ENCODE measurements at regions not wholly inside any gene's neighbourhood (a gene's known extent, or its start where the extent isn't known, plus 50 kb on each side); places are given as distances from the start of the nearest gene placed in this dataset.
A peak's percentile ranks its signal among the peaks of the same experiment; 100 is the strongest.

GRCh38 chr18:73189718-73190117, 321.9 kb upstream of the NETO1 start:
- H3K4me1 Mint-ChIP-seq = no peaks in the 10 kb centered on the region
- Histone ChIP-seq H3K4me3 (no peak overlapping the region), H3K27me3 (ENCODE audit: insufficient read depth) (no peaks in the 10 kb centered on the region), H3K4me2 (no peak overlapping the region), H3F3A (replicated peaks; ENCODE audit: low read depth) (no peaks in the 10 kb centered on the region), H3K27ac (ENCODE audit: low read depth) (no peak overlapping the region), H3K4me1 (ENCODE audit: insufficient read depth) (no peaks in the 10 kb centered on the region), H3K79me2 (replicated peaks; ENCODE audit: insufficient read depth) (no peaks in the 10 kb centered on the region), H2AFZ (0 out of 2 replicates have a peak overlapping the region, but pooled peaks have one; percentile 12), H4K20me1 (replicated peaks; ENCODE audit: insufficient read depth) (no peaks in the 10 kb centered on the region), H3K9me2 (ENCODE audit: insufficient read depth) (peaks cover 5% of the 10 kb centered on the region), H3K36me3 (ENCODE audit: insufficient read depth) (no peaks in the 10 kb centered on the region)
- DNase-seq (ENCODE audit: low spot score) = no peak
- TF ChIP-seq CREB1 (CRISPR knock-in tag; IDR thresholded peaks at IDR 0.05; ENCODE audit: low read depth) (no peak), POLR2AphosphoS5 (IDR thresholded peaks at IDR 0.05; ENCODE audit: low read depth) (no peak), STAT1 (IDR thresholded peaks at IDR 0.05; ENCODE audit: unreplicated experiment) (no peak), ETS1 (IDR thresholded peaks at IDR 0.05) (no peak), JUNB (IDR thresholded peaks at IDR 0.05; ENCODE audit: unreplicated experiment) (no peak), CTCF (conservative IDR thresholded peaks at IDR 0.05; ENCODE audit: low read depth in 2 of 2) (no peak), REST (IDR thresholded peaks at IDR 0.05; ENCODE audit: unreplicated experiment) (no peak), EZH2 (IDR thresholded peaks at IDR 0.05; ENCODE audit: low read depth, unreplicated experiment) (no peak), ZNF114 (CRISPR knock-in tag; IDR thresholded peaks at IDR 0.05) (no peak), EZH2phosphoT487 (IDR thresholded peaks at IDR 0.05; ENCODE audit: unreplicated experiment) (no peak)
- no peak overlapping the region for H3K27ac Mint-ChIP-seq
- H3K4me3 Mint-ChIP-seq = no peak overlapping the region
- H3K27me3 Mint-ChIP-seq (ENCODE audit: insufficient read depth, low read depth, poor library complexity) = peaks cover 2% of the 10 kb centered on the region
- H3K9me3 Mint-ChIP-seq = no peaks in the 10 kb centered on the region
- ATAC-seq = no peak
- H3K36me3 Mint-ChIP-seq (ENCODE audit: low read depth) = peaks cover 3% of the 10 kb centered on the region; the same call in 2 of the 3 replicates

- Histone ChIP-seq H3F3A (replicated peaks; ENCODE audit: low read depth) (no peaks in the 10 kb centered on the region), H3K27me3 (ENCODE audit: insufficient read depth) (no peaks in the 10 kb centered on the region), H3K4me3 (no peak overlapping the region), H3K27ac (ENCODE audit: low read depth) (no peak overlapping the region), H3K4me2 (no peak overlapping the region), H3K36me3 (ENCODE audit: insufficient read depth) (no peaks in the 10 kb centered on the region), H3K79me2 (replicated peaks; ENCODE audit: insufficient read depth) (no peaks in the 10 kb centered on the region), H3K4me1 (ENCODE audit: insufficient read depth) (no peaks in the 10 kb centered on the region), H3K9me2 (ENCODE audit: insufficient read depth) (no peaks in the 10 kb centered on the region), H4K20me1 (replicated peaks; ENCODE audit: insufficient read depth) (no peaks in the 10 kb centered on the region), H2AFZ (no peak overlapping the region)
- Mint-ChIP-seq H3K27me3 (ENCODE audit: insufficient read depth, low read depth, poor library complexity) (peaks cover 3% of the 10 kb centered on the region), H3K9me3 (no peaks in the 10 kb centered on the region), H3K4me3 (no peak overlapping the region), H3K27ac (no peak overlapping the region), H3K4me1 (no peaks in the 10 kb centered on the region), H3K36me3 (ENCODE audit: low read depth) (no peaks in the 10 kb centered on the region)
- no peak for ATAC-seq
- no peak for DNase-seq (ENCODE audit: low spot score)
- TF ChIP-seq NANOG (IDR thresholded peaks at IDR 0.05; ENCODE audit: borderline replicate concordance) = no peak
- TF ChIP-seq EZH2phosphoT487 (IDR thresholded peaks at IDR 0.05; ENCODE audit: unreplicated experiment) = no peak
- TF ChIP-seq REST (IDR thresholded peaks at IDR 0.05; ENCODE audit: unreplicated experiment) = no peak
- TF ChIP-seq ZNF331 (CRISPR knock-in tag; IDR thresholded peaks at IDR 0.05; ENCODE audit: low read depth) = no peak
- TF ChIP-seq CREB1 (CRISPR knock-in tag; IDR thresholded peaks at IDR 0.05; ENCODE audit: low read depth) = no peak
- TF ChIP-seq EZH2 (IDR thresholded peaks at IDR 0.05; ENCODE audit: low read depth, unreplicated experiment) = no peak
Measured at GRCh38 chr18:73168236-73168635, 300.4 kb upstream of the NETO1 start.

All from GM23338 (cell line).